GM23338 (cell line): ENCODE measurements at regions not wholly inside any gene's neighbourhood (a gene's known extent, or its start where the extent isn't known, plus 50 kb on each side); places are given as distances from the start of the nearest gene placed in this dataset.
A peak's percentile ranks its signal among the peaks of the same experiment; 100 is the strongest.

Experiments used
- ATAC-seq: fragments of 200-7000 bp; cut with Tn5 transposase; 3 replicates; pipeline ENCODE4 v1.9.1; 2020
- DNase-seq: peaks from one replicate; pipeline ENCODE4 v3.0.0-alpha.2; 2015; ENCODE audit warnings: low spot score
- H2AFZ ChIP-seq: fragments of 200-600 bp; sonication (generic); 2 replicates; pipeline ENCODE4 v1.8.0; 2016; ENCODE audit warnings: antibody characterized with exemption, mild to moderate bottlenecking, moderate library complexity
- H3F3A ChIP-seq: fragments of 200-600 bp; sonication (generic); replicated peaks from 2 replicates; pipeline ENCODE4 v1.8.0; 2017; ENCODE audit warnings: antibody characterized with exemption, mixed run types, low read depth
- H3K27ac ChIP-seq: fragments of 200-600 bp; sonication (generic); 2 replicates; pipeline ENCODE4 v1.6.1; 2016; ENCODE audit warnings: low read depth
- H3K27me3 ChIP-seq: fragments of 200-600 bp; sonication (generic); 2 replicates; pipeline ENCODE4 v1.8.0; 2016; ENCODE audit warnings: mild to moderate bottlenecking, mixed run types, moderate library complexity; ENCODE audit not compliant: insufficient read depth
- H3K36me3 ChIP-seq: fragments of 200-600 bp; sonication (generic); 2 replicates; pipeline ENCODE4 v1.8.0; 2016; ENCODE audit warnings: mild to moderate bottlenecking; ENCODE audit not compliant: insufficient read depth
- H3K4me1 ChIP-seq: fragments of 200-600 bp; sonication (generic); 2 replicates; pipeline ENCODE4 v1.8.0; 2016; ENCODE audit warnings: mild to moderate bottlenecking, moderate library complexity; ENCODE audit not compliant: insufficient read depth
- H3K4me2 ChIP-seq: fragments of 200-600 bp; sonication (generic); 2 replicates; pipeline ENCODE4 v1.7.1; 2017; ENCODE audit warnings: mixed run types
- H3K4me3 ChIP-seq: fragments of 200-600 bp; sonication (generic); 2 replicates; pipeline ENCODE4 v1.6.1; 2016; ENCODE audit warnings: mixed run types
- H3K79me2 ChIP-seq: fragments of 200-600 bp; sonication (generic); replicated peaks from 2 replicates; pipeline ENCODE4 v1.8.0; 2017; ENCODE audit warnings: mild to moderate bottlenecking; ENCODE audit not compliant: insufficient read depth
- H3K9me2 ChIP-seq: fragments of 200-600 bp; sonication (generic); 2 replicates; pipeline ENCODE4 v1.8.0; 2017; ENCODE audit not compliant: insufficient read depth
- H4K20me1 ChIP-seq: fragments of 200-600 bp; sonication (generic); replicated peaks from 2 replicates; pipeline ENCODE4 v1.8.0; 2017; ENCODE audit warnings: mild to moderate bottlenecking; ENCODE audit not compliant: insufficient read depth
- H3K27ac Mint-ChIP-seq: 2 replicates; pipeline ENCODE4 v1.8.0; 2020; ENCODE audit warnings: inconsistent platforms, mild to moderate bottlenecking, moderate library complexity, mixed read lengths
- H3K27me3 Mint-ChIP-seq: 3 replicates; pipeline ENCODE4 v1.8.0; 2022; ENCODE audit warnings: low read depth, mild to moderate bottlenecking, moderate library complexity, mixed read lengths, inconsistent platforms; ENCODE audit not compliant: insufficient read depth, poor library complexity
- H3K36me3 Mint-ChIP-seq: 3 replicates; pipeline ENCODE4 v1.8.0; 2021; ENCODE audit warnings: low read depth, mild to moderate bottlenecking, inconsistent platforms, moderate library complexity, mixed read lengths
- H3K4me1 Mint-ChIP-seq: 3 replicates; pipeline ENCODE4 v1.8.0; 2020; ENCODE audit warnings: mild to moderate bottlenecking, inconsistent platforms, mixed read lengths
- H3K4me3 Mint-ChIP-seq: 3 replicates; pipeline ENCODE4 v1.8.0; 2021; ENCODE audit warnings: moderate library complexity, mild to moderate bottlenecking, inconsistent platforms, mixed read lengths
- H3K9me3 Mint-ChIP-seq: 3 replicates; pipeline ENCODE4 v1.8.0; 2020; ENCODE audit warnings: moderate library complexity, mild to moderate bottlenecking, inconsistent platforms, mixed read lengths
- CREB1 ChIP-seq: fragments of 250-450 bp; sonication (Bioruptor Pico); IDR thresholded peaks from 2 replicates; pipeline ENCODE4 v1.5.0; 2020; ENCODE audit warnings: low read depth, mild to moderate bottlenecking, moderate library complexity
- JUNB ChIP-seq: IDR thresholded peaks from one replicate; pipeline ENCODE4 v1.6.1; 2016; ENCODE audit warnings: antibody characterized with exemption; ENCODE audit not compliant: unreplicated experiment
- TF ChIP-seq, protein P1 (sequence below): fragments of 250-450 bp; sonication (Bioruptor Pico); IDR thresholded peaks from 2 replicates; pipeline ENCODE4 v1.5.0; 2020; ENCODE audit warnings: mild to moderate bottlenecking, moderate library complexity
- TF ChIP-seq, protein P2 (sequence below): IDR thresholded peaks from 2 replicates; pipeline ENCODE4 v1.6.1; 2016; ENCODE audit warnings: antibody characterized with exemption

DNA sequence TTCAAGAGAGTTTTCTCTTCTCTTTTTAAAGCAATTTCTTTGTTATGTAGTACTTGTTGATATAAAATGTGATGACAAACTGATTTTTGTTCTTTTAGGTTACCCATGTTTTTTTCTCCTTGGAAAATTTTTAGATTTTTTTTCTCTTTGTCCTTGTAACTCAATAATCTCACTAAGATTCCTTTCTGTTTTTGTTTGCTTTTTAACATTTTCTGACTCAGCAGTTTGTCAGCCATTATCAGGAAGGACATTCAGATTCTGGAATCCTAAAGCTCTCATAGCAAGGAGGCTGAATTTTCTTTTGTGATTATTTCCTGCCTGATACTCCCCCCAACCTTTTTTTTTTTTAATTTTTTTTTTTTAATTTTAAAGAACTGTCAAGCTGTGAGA is 75.2 kb upstream of the CITED2 start:
- ATAC-seq (no peak), DNase-seq (peak; percentile 22)
- no peak overlapping the region for H3K4me3 Mint-ChIP-seq

More for the DNA sequence above, 75.2 kb upstream of the CITED2 start:
- H3K4me2 ChIP-seq: no peak overlapping the region
- H3K4me1 ChIP-seq: peaks cover 13% of the 10 kb centered on the region
- Mint-ChIP-seq H3K36me3 (no peaks in the 10 kb centered on the region), H3K27me3 (peaks cover 3% of the 10 kb centered on the region), H3K9me3 (no peaks in the 10 kb centered on the region), H3K27ac (peak overlapping the region; percentile 97), H3K4me1 (peaks cover 33% of the 10 kb centered on the region)
- TF ChIP-seq, protein P1, sequence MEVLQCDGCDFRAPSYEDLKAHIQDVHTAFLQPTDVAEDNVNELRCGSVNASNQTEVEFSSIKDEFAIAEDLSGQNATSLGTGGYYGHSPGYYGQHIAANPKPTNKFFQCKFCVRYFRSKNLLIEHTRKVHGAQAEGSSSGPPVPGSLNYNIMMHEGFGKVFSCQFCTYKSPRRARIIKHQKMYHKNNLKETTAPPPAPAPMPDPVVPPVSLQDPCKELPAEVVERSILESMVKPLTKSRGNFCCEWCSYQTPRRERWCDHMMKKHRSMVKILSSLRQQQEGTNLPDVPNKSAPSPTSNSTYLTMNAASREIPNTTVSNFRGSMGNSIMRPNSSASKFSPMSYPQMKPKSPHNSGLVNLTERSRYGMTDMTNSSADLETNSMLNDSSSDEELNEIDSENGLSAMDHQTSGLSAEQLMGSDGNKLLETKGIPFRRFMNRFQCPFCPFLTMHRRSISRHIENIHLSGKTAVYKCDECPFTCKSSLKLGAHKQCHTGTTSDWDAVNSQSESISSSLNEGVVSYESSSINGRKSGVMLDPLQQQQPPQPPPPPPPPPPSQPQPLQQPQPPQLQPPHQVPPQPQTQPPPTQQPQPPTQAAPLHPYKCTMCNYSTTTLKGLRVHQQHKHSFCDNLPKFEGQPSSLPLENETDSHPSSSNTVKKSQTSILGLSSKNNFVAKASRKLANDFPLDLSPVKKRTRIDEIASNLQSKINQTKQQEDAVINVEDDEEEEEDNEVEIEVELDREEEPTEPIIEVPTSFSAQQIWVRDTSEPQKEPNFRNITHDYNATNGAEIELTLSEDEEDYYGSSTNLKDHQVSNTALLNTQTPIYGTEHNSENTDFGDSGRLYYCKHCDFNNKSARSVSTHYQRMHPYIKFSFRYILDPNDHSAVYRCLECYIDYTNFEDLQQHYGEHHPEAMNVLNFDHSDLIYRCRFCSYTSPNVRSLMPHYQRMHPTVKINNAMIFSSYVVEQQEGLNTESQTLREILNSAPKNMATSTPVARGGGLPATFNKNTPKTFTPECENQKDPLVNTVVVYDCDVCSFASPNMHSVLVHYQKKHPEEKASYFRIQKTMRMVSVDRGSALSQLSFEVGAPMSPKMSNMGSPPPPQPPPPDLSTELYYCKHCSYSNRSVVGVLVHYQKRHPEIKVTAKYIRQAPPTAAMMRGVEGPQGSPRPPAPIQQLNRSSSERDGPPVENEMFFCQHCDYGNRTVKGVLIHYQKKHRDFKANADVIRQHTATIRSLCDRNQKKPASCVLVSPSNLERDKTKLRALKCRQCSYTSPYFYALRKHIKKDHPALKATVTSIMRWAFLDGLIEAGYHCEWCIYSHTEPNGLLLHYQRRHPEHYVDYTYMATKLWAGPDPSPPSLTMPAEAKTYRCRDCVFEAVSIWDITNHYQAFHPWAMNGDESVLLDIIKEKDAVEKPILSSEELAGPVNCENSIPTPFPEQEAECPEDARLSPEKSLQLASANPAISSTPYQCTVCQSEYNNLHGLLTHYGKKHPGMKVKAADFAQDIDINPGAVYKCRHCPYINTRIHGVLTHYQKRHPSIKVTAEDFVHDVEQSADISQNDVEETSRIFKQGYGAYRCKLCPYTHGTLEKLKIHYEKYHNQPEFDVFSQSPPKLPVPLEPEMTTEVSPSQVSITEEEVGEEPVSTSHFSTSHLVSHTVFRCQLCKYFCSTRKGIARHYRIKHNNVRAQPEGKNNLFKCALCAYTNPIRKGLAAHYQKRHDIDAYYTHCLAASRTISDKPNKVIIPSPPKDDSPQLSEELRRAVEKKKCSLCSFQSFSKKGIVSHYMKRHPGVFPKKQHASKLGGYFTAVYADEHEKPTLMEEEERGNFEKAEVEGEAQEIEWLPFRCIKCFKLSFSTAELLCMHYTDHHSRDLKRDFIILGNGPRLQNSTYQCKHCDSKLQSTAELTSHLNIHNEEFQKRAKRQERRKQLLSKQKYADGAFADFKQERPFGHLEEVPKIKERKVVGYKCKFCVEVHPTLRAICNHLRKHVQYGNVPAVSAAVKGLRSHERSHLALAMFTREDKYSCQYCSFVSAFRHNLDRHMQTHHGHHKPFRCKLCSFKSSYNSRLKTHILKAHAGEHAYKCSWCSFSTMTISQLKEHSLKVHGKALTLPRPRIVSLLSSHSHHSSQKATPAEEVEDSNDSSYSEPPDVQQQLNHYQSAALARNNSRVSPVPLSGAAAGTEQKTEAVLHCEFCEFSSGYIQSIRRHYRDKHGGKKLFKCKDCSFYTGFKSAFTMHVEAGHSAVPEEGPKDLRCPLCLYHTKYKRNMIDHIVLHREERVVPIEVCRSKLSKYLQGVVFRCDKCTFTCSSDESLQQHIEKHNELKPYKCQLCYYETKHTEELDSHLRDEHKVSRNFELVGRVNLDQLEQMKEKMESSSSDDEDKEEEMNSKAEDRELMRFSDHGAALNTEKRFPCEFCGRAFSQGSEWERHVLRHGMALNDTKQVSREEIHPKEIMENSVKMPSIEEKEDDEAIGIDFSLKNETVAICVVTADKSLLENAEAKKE: no peak
- TF ChIP-seq, protein P2, sequence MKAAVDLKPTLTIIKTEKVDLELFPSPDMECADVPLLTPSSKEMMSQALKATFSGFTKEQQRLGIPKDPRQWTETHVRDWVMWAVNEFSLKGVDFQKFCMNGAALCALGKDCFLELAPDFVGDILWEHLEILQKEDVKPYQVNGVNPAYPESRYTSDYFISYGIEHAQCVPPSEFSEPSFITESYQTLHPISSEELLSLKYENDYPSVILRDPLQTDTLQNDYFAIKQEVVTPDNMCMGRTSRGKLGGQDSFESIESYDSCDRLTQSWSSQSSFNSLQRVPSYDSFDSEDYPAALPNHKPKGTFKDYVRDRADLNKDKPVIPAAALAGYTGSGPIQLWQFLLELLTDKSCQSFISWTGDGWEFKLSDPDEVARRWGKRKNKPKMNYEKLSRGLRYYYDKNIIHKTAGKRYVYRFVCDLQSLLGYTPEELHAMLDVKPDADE: no peak
- no peak for TF ChIP-seq CREB1 (CRISPR knock-in tag)
- TF ChIP-seq JUNB: no peak
- no peaks in the 10 kb centered on the region for H3K36me3 ChIP-seq
- H3K4me3 ChIP-seq: no peak overlapping the region
- H3K79me2 ChIP-seq: no peaks in the 10 kb centered on the region
- H3F3A ChIP-seq: no peaks in the 10 kb centered on the region
- H4K20me1 ChIP-seq: no peaks in the 10 kb centered on the region
- 0 out of 2 replicates have a peak overlapping the region, but pooled peaks have one; percentile 16 for H3K27ac ChIP-seq
- H3K27me3 ChIP-seq: no peaks in the 10 kb centered on the region
- H2AFZ ChIP-seq: peak overlapping the region; percentile 1; the same call in 1 of the 2 replicates
- no peaks in the 10 kb centered on the region for H3K9me2 ChIP-seq
